ENCODE measurements at regions not wholly inside any gene's neighbourhood (a gene's known extent, or its start where the extent isn't known, plus 50 kb on each side); places are given as distances from the start of the nearest gene placed in this dataset.
"Not testable (repeated sequence)": the region's sequence is repeated elsewhere in the genome, so short reads cannot be mapped to it uniquely, and the experiment has no call there.

DNA sequence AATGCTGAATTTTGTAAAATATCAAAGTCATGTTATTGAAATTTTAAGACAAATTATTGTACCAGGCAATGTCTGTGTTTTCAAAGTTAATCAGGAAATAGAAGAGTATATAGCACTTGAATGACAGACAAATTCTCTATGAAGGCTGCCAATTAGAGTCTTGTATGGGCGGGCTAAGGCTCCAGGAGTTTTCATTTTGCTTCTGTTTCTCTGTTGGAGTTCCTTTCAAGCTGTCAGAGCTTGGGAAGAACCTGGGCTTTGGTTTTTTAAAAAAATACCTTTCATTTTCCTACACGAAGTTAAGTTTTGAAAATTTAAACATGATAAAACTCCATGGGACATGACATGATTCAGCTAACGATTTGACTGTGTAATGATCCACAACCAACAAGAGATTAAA lies 339.0 kb upstream of the KCNH7 start:
- no peak for DNase-seq

DNA sequence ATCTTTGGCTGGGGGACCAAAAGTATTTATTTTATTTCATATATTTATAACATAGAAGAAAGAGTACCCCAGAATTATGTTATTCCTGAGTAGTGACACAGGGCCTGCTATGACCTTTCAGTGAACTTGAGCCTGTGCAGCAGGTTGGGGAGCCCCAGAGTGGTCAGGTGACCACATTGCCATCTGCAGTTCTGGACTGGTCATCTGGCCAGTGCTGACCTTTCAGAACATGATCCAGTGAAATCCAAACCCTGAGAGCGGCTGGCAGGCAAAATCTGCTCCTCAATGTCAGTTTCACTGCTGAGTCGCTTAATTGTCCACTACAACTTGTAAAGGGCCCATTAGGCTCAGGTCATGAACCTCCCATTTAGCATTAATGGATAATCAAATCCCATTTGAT lies 336.7 kb upstream of the KCNH7 start:
- no peak for DNase-seq

DNA sequence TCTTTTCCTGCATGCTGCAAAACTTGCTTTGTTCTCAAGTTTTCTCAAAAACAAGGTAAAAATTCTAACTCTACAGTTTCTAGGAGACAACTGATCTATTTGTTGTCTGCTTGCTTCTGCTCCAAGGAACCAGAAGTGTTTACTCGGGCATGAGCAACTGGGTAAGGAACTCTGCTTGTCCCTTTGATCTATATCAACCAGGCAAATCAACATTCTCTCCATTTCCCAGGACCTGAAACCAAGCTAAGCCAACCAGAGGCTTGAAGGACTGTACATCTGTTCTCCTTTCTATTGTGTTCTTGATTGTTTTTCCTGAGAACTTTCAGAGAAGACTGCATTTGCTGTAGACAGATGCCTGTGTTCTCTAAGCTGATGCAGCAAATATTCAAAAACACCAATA lies 335.0 kb upstream of the KCNH7 start:
- DNase-seq, result no peak

DNA sequence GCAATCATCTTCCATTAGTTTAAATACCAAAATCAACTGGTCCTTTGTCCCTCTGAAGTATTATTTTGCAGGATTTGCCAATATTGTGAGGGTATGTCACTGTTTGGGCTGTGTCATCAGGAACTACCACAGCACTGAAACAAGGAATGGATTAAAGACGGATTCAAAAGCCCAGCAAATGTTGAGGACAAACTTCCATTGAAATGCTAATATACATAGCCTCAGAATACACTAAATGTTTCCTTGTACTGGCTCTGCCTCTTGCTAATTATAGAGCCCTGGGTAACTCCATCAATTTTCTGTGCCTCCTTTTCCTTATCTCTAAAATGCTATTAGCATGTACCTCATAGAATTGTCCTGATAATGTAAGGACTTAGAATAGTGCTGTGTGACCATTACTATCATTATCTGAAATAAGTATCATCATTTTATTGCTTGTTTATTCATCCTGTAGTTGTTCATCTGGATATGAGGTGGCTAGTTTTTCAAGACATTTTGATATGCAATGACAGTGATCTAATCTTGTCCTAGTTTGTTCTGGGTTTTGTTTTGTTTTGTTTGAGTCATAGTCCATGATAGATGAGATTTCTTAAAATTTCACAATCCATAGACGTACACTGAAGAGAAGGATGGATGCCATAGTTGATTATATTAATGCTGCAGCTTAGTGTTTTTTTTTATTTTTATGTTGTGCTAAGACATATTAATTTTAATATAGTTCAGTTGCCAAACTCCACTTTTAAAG lies 333.4 kb upstream of the KCNH7 start:
- no peak for DNase-seq

DNA sequence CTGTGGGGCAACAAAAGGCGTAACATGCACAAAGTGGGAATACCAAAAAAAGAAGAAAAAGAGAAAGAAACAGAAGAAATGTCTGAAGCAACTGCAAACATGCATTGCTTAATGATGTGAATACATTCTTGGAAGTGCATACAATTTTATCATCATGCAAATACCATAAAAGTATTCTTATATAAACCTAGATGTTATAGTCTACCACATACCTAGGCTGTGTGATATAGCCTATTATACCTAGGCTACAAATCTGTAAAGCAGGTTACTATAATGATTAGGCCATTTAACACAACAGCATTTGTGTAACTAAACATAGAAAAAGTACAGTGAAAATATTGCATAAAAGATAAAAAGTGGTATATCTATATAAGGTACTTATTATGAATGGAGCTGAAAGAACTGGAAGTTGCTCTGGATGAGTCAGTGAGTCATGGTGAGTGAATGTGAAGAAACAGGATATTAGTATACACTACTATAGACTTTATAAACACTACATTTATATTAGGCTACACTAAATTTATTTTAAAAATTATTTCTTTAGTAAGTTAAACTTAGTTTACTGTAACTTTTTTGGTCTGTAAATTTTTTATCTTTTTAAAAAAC lies 319.4 kb upstream of the KCNH7 start:
- DNase-seq, result no peak

DNA sequence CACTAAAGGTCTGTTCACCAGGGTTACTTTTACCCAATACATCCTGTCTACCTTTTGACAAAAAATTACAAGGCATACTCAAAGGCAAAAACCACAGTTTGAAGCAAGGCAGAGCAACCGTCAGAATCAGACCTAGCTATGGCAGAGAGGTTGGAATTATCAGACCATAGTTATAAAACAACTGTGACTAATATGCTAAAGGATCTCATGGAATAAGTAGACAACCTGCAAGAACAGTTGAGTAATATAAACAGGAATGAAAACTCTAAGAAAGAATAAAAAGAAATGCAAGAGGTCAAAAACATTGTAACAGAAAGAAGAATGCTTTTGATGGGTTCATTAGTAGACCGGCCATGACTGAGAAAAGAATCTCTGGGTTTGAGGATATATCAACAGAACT lies 318.8 kb upstream of the KCNH7 start:
- no peak for DNase-seq

DNA sequence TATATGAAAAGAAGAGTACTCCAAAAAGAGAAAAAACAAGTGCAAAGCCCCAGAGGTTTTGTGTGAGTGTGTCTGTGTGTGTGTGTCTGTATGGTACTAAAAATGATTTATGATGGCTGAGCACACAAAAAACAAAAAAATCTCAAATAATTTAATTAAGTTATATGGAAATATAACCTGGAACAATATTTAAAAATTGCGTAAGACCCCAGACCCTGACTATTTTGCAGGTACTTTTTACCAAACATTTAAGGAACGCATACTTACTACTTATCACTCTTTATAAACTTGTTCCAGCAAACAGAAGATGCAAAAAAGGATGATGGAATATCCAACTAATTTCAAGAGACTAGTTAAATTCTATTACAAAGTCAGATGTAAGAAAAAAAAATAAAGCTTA lies 317.4 kb upstream of the KCNH7 start:
- no peak for DNase-seq

DNA sequence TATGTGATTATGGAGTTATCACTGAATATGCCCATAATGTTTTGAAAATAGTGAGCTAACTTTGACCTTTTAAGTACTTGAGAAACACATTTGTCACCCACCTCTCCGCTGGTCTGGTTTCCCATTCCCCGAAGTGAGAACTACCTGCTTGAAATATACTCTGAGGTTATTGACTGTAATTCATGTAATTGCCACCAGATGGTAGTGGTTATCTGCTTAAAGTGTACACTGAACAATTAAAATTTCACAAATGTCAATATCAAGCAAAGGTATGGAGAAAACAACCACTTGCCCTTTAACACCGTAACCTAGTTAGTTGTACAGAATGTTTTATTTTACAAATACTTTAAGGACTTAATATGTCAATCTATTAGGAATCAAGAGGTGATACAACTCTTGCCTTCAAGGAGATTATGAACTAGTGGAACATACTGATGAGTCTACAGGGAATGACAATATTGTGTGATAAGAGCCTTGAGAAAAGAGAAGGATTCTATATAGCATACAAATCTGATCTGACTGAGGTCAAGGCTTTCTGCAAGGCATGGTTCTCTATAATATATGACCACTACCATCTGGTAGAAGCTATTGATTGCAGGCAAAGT lies 316.8 kb upstream of the KCNH7 start:
- DNase-seq, result peak; percentile 47

DNA sequence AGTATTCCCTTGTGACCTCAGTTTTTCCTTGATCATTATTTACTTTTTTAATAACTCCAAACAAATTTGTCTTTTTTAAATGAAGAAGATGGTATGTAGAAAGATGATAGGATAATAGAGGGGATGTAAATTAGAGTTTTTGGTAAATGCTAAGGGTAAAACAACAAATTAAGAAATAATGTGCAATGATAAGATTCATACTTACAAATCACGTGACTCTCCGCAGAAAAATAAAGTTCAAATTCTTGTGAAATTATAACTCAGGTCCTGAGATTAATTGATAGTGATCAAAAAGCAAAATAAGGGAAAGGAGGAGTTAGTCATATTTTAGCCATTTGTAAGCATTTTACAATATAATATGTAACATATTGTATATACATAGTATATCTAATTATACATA lies 304.1 kb upstream of the KCNH7 start:
- no peak for DNase-seq

DNA sequence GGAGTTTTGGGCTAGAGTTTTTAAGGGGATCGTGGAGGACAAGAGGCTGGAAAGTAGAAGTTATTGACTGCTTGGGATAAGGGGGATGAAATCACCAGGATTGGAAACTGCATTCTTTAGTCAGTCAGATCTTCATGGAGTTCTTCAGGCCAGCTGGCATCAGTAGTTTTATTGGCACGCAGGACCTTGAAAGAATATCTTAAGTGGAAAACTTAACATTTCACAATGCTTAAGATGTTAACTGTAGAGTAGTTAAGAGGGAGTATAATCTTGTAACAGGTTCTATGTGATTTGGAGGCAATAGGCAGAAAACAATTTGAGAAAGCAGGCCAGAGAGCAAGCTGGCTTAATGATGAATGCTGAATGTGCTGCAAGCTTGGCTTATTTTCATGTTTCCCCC lies 300.4 kb upstream of the KCNH7 start:
- no peak for DNase-seq

DNA sequence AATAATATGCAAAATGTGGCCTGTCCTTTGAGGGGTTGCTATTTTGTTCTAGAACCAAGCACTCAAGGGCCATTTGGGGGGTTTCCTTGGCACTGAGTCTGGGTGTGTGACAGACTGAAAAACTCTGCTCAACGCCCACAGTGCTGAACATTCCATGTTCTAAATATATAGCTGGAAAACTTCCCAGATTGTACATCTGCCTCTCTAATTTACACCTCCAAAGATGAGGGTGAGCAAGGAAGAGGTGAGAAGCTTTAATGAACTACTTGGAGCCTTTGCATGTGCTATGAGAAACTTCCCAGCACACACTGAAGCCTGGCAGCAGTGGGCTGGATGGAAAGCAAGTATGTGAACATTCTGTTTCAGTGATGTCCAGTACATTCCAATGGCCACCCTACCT lies 296.7 kb upstream of the KCNH7 start:
- peak; percentile 35 for DNase-seq

DNA sequence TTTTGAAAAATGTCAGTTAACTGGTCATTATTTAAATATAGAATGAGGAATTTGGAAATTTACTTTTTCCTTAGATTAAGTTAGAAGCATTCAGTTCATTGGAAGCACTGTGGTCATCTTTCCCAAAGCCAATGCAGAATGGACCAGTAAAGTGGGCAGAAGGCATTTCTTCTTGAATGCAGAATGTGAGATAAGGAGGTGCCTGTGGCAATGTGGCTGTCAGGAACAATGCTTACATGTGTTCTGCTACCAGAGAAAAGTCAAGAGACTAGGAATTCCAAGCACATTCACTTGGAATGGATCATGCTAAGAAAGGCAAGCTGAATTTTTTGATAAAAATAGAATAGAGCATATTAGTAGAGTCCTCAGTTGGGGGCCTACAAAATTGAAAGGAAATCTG lies 295.0 kb upstream of the KCNH7 start:
- DNase-seq, result no peak

DNA sequence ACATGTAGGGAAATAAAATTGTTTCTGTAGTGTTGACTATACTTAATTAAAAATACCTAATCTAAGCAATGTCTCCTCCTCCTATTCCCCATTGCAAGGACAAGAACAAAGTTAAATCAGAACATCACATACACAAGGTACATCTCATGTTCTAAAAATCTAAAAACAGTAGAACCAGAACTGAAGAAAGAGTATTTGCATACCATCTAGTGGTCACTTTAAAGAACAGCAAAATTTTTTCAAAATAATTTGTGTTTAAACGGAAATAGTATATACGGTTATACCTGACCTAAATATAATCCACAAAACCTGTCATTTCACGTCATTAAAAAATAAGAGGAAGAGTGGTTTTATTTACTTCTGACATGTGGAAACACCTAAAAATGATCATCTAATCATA lies 294.3 kb upstream of the KCNH7 start:
- peak; percentile 65 for DNase-seq

DNA sequence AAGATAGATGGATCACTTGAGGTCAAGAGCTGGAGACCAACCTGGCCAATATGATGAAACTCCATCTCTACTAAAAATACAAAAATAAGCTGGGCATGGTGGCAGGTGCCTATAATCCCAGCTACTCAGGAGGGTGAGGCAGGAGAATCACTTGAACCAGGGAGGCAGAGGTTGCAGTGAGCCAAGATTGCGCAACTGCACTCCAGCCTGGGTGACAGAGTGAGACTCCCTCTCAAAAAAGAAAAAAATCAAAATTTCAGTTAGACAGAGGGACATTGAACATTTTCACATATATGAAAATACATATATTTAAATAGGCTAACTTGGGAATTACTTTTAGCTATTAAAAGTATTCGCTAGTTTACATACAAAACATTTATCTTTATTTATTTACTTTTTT lies 293.6 kb upstream of the KCNH7 start:
- DNase-seq, result not testable (repeated sequence)

DNA sequence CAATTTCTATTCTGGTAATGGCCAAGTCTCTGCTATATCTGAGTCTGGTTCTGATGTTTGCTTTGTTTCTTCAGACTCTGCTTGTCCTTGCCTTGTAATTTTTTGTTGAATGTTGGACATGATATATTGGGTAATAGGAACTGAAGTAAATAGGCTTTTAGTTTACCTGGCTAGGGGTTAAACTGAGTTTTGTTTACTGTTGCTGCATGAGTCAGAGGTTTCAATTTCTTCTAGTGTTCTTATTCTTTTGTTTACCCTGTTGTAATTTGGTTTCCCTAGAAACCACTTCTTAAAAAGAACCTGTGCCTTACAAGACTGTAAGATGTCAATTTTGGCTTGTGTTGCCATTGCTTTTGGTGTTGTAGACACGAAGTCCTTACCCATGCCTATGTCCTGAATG lies 285.0 kb upstream of the KCNH7 start:
- no peak for DNase-seq

DNA sequence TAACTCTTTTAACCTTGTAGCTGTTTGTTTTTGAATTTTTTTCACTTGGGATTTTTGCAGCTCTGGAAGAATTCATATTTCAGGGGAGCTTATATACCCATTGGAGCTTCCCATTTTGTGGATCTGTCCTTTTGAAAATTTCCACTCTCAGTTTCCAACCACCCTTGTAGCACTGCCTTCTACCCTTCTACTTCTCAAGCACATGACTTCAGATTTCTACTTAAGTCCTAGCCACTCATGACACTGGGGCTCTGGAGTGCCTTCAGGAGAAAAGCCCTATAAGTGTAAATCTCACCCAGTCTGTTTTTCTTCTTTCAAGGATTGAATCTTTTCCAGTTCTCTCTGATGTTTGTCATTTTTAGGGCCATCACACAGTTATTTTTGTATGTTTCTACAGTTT lies 283.7 kb upstream of the KCNH7 start:
- no peak for DNase-seq

DNA sequence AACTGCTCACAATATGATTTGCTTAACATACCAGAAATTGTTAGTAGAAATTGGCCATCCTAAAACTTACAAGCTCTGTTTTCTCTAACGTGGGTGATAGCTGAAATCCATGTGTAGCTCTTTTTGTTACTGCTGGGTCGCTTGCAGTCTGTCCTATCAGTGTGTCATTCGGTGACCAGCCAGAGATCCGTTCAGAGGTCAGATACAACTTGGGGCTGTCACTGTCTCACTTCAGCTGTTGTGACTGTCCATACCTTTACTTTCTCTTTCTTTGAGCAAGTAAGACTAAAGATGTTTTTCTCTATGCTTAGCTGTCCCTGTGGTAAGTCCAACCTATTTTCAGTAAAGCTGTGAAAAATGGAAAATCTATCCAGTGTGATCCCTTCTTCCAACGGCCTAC lies 282.9 kb upstream of the KCNH7 start:
- DNase-seq, result no peak

DNA sequence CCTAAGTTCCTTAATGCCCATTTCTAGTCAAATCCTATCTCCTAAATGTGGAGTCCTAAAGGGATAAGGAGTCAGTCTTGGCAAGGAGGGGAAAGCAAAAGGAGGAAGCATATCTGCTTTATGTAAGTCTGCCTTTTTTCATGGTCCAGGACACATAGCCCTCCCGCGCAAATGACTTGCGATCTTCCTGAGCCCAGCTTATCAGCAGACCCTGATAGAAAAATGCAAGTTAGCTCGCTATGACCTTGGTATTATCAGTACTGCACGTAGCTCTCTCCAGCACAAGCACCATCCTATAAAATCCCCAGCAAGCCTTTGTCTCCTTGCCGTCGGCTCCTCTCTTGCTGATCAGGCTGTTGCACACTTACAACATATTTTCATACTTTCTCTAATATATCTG lies 281.4 kb upstream of the KCNH7 start:
- DNase-seq, result no peak

DNA sequence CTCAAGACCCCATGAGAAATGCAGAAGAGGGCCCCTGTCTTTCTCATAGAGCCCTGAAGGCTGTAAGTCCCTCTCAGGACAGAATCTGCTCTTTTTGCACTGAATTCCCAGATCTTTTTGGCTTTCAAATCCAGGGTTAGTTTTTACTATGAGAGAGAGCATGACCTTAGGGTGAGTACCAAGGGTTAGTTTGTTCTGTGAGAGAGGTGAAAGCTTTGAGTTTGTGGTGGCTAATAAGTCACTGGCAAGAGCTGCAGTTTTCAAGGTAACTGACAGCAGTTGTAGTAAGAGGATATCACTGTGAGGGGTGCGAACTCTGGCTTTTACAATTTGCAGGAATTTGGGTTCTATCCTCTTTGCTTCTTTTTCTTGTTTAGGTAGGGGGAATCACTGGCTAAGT lies 248.4 kb upstream of the KCNH7 start:
- DNase-seq, result no peak

DNA sequence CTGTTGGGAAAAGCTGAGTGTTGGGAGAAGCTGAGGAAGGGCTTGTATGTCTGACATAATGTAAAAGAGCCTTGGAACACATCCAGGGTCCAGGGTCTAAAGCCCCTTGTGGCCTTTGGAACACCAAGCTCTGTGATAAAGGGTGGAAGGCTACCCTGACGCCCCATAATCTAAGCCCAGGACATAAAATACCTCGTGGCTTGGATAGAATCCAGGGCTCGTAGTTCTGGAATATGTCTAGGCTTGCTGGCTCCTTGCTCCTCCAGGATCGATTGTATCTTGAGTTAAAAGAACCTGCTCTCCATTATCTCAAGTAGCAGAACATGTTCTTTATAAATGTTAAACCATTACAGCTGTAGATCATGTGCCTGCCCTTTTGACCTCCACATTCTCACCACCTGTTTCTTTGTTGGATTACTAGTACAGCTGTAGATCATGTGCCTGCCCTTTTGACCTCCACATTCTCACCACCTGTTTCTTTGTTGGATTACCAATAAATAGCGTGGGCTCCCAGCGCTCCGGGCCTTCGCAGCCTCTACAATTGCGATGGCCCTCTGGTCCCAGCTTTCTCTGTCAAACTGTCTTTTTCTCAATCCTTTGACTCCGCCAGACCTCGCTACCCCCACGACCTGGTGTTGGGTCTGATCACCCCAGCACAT lies 246.9 kb upstream of the KCNH7 start:
- DNase-seq, result peak; percentile 69

DNA sequence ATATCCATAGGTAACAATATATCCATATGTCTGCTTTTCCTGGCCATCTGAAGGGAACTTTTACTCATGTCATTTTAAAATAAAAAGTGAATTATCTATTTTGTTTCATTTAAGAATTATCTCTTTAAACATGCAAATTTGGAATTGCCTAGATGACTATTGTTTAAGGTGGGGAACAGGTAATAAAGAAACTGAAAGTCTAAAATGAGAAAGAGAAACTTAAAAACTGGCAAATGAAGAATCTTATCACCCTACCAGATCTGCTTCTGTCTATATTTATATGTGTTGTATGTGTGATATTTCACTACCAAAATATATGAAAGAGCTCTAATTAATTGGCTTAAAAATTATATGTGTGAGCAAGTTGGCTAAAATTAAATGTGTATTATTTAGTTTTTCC lies 243.2 kb upstream of the KCNH7 start:
- DNase-seq, result no peak

DNA sequence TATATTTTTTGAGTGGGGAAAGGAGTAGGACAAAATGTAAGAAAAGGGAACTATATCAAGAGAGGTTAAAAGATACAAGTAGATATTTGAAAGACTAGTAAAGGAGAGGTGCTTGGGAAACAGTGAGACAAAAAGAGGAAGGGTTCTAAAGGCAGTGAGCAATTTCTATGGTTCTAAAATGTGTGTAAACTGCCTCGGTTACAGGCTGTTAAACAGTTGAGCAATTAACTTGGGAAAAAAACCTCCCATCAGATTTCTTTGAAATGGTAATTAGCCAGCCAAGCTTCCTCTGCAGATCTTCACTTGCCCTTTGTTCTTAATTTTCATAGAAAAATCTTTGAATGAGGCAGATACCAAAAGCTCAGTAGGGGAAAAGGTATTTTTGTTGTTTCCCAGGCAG lies 238.7 kb upstream of the KCNH7 start:
- DNase-seq, result no peak

DNA sequence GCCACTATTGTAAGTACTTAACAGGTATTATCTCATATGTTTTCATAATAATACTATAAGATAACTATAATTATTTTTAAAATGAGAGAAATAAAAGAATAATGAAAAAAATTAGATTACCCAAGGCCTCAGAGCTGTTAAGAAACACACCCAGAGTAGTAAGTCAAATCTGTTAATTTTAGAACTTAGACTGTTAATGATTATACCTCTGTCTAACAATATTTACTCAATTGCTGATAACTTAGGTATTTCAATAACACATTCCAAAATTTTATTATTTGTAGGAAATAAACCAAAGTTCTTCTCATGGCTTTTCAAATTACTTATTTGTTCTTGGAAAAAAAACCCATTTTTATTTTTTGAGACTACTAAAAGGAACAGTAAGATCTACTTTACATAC lies 227.5 kb upstream of the KCNH7 start:
- DNase-seq, result no peak

DNA sequence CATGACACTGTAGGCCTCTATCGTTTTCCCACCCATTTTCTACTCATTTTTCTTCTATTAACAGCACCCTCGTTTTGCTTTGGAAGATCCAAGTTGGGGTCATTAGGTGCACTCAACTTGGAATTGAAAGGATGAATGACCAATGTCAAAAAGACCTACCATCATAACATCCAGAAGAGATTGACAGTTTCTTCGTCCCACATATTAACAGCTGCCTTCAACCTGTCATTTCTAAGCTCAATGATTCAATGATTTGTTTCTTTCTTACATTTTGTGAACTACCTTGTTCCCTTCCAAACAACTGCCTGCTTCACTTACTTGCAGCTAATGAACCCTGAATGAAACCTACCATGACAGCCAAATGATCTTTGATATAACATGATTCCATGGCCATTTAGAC lies 224.0 kb upstream of the KCNH7 start:
- DNase-seq, result no peak
